Astrocyte of the cerebellum (primary cell): ENCODE measurements at regions not wholly inside any gene's neighbourhood (a gene's known extent, or its start where the extent isn't known, plus 50 kb on each side); places are given as distances from the start of the nearest gene placed in this dataset.
A peak's percentile ranks its signal among the peaks of the same experiment; 100 is the strongest.

Experiments used
- DNase-seq: peaks from one replicate; pipeline ENCODE4 v3.0.0-alpha.2; 2011; ENCODE audit warnings: low read depth
- H3K4me3 ChIP-seq: 2 replicates; pipeline ENCODE4 v1.5.1; 2011; ENCODE audit warnings: mild to moderate bottlenecking, low read depth, low read length, moderate library complexity
- in situ Hi-C: cut with HindIII; loops from 2 replicates; pipeline ENCODE4 v1.10.0; 2017; ENCODE audit warnings: low sequenced_read_pairs
- TF ChIP-seq, protein P1 (sequence below): IDR thresholded peaks from 2 replicates; pipeline ENCODE4 v1.5.1; 2012; ENCODE audit warnings: low read length, low read depth, moderate library complexity, mild to moderate bottlenecking; ENCODE audit errors: missing control alignments

GRCh38 chr5:159507055-159507454 is 176.8 kb upstream of the IL12B start:
- TF ChIP-seq, protein P1, sequence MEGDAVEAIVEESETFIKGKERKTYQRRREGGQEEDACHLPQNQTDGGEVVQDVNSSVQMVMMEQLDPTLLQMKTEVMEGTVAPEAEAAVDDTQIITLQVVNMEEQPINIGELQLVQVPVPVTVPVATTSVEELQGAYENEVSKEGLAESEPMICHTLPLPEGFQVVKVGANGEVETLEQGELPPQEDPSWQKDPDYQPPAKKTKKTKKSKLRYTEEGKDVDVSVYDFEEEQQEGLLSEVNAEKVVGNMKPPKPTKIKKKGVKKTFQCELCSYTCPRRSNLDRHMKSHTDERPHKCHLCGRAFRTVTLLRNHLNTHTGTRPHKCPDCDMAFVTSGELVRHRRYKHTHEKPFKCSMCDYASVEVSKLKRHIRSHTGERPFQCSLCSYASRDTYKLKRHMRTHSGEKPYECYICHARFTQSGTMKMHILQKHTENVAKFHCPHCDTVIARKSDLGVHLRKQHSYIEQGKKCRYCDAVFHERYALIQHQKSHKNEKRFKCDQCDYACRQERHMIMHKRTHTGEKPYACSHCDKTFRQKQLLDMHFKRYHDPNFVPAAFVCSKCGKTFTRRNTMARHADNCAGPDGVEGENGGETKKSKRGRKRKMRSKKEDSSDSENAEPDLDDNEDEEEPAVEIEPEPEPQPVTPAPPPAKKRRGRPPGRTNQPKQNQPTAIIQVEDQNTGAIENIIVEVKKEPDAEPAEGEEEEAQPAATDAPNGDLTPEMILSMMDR = no peak
- in situ Hi-C loops = no loop called here
- DNase-seq = no peak
- H3K4me3 ChIP-seq = no peak overlapping the region

GRCh38 chr5:159507661-159508060 is 177.4 kb upstream of the IL12B start:
- in situ Hi-C loops = no loop called here
- no peak for DNase-seq
- TF ChIP-seq, protein P1 = no peak
- no peak overlapping the region for H3K4me3 ChIP-seq

DNA sequence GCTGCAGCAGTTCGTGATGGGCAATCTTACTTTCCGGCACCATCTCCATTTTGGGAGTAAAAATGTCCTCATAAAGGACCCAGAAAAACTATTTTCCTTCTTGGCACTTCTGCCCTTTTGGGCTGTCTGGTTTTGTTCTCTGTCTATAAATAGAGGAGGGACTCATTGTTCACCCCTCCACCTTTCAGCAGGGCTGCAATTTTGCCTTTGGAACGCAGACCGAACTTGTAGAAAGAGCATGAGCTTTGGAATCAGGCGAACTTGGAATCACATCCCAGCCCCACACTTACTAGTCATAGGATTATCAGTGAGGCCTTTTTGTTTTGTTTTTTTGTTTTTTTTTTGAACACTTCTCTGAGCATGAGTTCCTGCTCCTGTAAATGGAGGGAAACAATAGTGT is 178.1 kb upstream of the IL12B start:
- no peak for DNase-seq
- in situ Hi-C loops = no loop called here
- TF ChIP-seq, protein P1 = no peak
- H3K4me3 ChIP-seq = no peak overlapping the region

GRCh38 chr5:159509002-159509660 is 178.8 kb upstream of the IL12B start:
- TF ChIP-seq, protein P1 = no peak
- in situ Hi-C loops = no loop called here
- no peak for DNase-seq

GRCh38 chr5:159510282-159510681 is 180.0 kb upstream of the IL12B start:
- TF ChIP-seq, protein P1 = peak; percentile 6
- in situ Hi-C loops = no loop called here
- peak; percentile 84 for DNase-seq
- no peak overlapping the region for H3K4me3 ChIP-seq

More at GRCh38 chr5:159509002-159509660, 178.8 kb upstream of the IL12B start:
- no peak overlapping the region for H3K4me3 ChIP-seq

- in situ Hi-C loops = no loop called here
- TF ChIP-seq, protein P1 = no peak
- no peak overlapping the region for H3K4me3 ChIP-seq
- DNase-seq = no peak
Measured at GRCh38 chr5:159511570-159511969, 181.3 kb upstream of the IL12B start.
